HG03571 (cell line): ENCODE measurements at regions not wholly inside any gene's neighbourhood (a gene's known extent, or its start where the extent isn't known, plus 50 kb on each side); places are given as distances from the start of the nearest gene placed in this dataset.

Experiments
- ATAC-seq: cut with Tn5 transposase; IDR thresholded peaks from one replicate; pipeline ENCODE4 v1.9.1; 2021; ENCODE audit not compliant: unreplicated experiment

DNA sequence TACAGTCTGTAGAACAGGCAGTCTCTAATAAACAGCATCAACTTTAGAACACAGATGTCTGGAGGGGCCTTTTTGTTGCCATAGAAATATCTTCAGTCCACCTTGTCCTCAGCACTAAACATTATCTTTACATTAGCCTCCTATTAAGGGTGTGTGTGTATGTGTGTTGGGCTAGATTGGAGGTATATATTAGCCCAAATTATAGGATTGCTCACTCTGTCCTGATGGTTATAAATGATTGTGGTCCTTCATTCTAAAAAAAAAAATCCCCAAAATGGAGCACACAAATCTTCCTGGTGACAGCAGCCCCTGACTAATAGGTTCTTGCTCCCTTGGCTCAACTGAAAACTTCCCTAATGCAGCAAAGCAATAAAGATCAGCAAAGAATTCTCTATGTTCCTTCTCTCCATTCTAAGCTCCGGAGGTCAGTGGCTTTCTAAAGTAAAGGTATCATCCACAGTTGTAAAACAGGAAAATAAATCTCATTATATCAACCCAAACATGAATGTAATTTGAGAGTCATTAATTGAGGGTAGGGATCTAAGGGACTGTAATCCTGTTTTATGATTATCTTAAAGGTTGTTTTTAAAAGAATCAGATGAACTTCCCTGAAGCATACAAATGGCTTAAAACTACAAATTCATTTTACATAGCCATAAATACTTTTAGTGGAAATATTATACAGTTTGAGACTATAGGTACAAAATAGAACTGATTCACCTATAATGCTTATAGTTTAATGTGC, 232.7 kb downstream of the KLF12 start:
- no peak for ATAC-seq

DNA sequence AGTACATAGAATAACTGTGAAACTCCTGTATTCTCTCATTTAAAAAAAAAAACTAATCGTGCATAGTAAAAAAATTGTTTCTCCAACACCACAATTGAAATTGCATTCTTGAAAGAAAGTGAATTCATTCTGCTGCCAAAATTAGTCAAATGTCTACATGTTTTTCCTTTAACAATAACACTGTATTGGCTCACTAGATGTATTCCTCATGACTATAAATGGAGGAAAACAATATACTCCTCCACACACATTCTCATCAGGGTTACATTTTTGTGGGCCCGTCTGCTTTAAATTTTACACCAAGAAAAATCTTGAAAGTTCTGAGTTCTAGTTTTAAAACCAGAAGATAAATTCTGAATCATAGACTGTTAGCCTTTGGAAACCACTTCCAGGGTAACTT, 233.6 kb downstream of the KLF12 start:
- no peak for ATAC-seq

DNA sequence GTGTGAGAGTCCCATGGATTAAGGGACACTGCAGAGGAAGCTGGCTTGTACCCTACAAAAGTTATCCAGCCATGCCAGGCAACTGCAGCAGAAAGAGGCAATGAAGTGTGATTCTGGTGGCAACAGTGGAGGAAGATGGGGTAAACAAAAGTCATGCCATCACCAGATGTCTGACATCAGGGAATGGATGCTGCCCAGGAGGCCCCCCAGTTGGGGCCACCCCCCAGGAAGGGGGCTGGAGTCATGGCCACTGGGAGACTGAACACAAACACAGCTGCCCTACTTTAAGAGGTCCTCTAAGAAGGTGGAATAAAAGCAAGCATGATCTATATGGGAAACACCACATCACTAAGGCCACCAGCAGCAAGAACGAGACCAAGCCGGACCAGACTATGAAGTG, 235.3 kb downstream of the KLF12 start:
- no peak for ATAC-seq

DNA sequence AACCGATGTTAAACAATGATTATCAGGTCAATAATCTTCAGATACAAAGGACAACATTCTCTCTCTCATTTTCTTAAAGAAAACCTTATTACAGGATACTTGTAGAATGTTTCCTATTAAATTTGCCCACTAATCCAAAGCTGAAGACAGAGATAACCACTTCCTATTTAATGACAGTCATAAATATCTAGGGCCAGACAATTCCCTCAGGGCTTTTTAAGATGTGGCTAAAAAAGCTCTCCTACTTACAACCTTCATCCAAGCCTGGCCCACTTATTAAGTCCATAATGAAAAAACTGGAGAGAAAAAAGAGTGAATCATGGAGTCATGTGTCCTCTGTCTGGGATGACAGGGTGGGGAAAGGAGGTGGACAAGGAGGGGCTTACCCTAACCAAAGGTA, 235.9 kb downstream of the KLF12 start:
- no peak for ATAC-seq

DNA sequence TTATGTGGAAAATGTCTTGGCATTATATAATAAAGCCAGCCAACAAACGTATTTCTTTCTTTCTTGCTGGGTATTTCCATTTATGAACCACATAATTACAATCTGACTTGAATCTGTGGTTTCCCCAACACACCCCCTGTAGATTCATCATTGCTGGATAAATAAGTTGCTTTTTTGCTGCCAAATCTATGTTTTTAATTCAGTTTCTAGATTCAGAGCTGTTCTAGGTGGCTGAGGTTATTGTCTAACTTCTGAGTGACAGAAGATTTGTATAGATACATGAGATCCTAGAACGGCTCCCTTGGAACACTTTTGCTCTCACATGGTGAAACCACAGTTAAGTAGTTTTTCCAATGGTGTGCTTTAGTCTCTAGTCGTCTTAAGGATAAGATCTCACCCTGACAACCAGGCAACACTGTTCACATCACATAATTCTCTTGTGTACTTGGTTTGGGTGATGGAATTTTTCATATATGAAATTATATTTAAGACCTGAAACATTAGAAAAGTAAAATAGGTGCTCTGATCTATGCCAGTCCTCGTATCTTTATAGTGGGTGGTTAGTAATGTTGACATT, 239.1 kb downstream of the KLF12 start:
- ATAC-seq: no peak

- ATAC-seq: no peak
Observed at GRCh38 chr13:73893833-73894232, 240.4 kb downstream of the KLF12 start.

GRCh38 chr13:73891805-73892204, 242.4 kb downstream of the KLF12 start:
- ATAC-seq: no peak

- ATAC-seq: no peak
Observed at GRCh38 chr13:73883162-73883561, 251.0 kb downstream of the KLF12 start.

DNA sequence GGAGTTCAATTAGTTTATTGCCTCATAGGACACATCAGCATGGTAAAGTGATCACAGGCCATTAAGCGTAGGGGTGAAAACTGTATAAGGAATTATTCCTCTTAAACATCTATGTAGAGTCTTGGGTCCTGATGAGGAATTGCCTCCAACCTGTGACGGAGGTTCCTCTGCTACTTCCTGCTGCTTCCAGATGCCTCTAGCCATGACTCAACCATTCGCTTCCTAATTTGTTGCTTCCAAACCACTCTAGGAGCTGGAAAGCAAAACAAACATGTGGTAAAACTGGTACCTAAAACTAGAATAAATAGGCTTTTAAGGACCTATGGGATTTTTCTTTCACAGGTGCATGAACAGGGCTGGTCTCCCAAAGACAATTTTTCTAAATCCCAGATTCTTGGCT, 253.8 kb downstream of the KLF12 start:
- ATAC-seq: no peak

GRCh38 chr13:73879346-73880015, 254.7 kb downstream of the KLF12 start:
- ATAC-seq: no peak

GRCh38 chr13:73877399-73877798, 256.8 kb downstream of the KLF12 start:
- no peak for ATAC-seq

- ATAC-seq: no peak
Observed at GRCh38 chr13:73876323-73876722, 257.9 kb downstream of the KLF12 start.

DNA sequence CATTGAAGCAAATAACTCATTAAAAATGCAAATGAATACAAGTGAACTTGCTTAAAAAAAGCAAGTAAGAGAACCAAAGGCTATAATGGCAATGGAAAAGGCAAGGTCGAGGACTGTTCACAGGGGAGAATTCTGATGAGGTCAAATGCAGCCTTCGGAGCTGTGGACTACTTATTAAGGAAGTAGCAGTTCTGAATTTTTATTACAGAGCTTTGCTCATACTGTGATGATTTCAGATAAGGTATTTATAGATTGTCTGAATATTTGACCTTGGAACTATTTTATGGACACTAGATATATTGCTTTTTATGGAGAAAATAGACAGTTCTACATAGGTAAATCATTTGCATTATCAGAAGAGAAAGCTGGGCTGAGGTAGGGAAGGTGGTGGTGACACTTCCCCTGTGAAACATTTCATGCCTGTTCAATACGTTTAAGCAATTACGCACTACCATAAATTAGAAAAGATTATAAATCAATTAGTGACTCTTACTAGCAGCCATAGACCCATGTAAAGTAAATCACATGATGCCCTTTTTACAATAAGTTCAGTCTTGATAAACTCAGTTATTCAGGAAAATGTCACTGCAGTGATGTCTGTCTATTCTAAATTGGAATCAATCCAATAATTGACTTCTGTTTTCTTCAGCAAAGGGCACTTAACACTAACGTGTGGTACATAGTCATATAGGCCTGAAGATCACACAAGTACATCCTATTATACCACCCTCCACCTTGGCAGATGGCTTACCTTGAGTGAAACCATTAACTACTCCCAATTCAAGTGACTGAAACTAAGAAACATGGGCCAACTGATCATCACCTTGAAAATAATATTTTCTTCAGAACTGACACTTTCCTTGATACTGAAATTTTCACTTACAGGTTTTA, 260.0 kb downstream of the KLF12 start:
- ATAC-seq: no peak

DNA sequence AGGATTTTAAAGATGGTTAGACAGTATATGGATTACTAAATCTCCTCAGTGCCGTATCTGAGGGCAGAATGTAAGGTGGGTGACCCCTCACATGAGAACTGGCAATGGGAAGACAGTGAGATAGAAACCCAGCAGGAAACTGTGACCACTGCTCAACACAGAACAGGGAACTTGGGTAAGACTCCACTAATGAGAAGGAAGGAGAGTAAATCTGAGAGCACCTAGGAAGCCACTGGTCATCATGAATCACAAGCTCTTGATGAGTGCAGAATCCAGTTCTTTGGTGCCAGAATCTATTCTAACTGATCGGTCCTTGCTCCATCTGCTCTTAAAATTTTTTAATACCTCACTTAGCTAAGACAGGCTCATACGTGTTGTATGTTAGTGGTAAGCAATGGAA, 261.8 kb downstream of the KLF12 start:
- no peak for ATAC-seq

DNA sequence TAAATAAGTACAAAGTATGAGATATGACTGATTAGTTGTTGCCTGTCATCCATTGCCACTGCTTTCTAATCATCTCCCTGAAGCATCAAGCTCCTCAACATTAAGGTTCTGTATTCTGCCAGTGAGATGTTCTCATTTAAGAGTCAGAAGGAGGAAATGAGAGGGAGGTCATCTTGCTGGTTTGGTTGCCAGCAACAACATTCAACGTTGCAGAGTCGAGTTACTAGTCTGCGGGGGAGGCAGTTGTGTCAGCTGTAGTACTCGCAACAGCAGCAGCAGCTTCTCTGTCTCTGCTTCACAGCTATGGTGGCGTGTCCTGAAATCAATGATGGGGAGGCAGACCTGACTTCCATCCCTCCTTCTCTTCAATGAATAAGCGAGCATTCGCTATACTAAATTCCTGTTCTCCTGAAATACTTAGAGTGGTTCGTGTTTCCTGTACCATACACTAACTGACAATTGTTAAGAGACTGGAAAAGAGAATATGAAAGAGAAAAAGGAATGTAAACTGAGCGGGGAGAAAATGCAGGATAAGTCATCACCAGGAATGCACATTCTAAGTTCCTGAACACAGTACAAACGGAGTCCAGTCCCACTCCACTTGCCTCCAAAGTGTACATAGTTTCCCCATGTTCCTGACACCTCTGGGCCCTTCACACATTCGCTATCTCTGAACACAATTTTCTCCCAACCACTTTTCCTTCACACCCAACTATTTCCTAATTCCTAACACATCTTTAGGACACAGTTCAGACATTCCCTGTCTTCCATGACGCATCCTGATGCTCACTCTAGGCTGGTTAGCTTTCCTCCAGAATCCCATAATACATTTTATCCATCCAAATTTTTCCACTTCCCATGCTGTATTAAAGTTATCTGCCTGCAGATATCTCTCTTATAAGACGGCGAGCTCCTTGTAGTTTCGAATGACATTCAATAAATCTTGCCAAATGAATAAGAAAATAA, 263.0 kb downstream of the KLF12 start:
- no peak for ATAC-seq

DNA sequence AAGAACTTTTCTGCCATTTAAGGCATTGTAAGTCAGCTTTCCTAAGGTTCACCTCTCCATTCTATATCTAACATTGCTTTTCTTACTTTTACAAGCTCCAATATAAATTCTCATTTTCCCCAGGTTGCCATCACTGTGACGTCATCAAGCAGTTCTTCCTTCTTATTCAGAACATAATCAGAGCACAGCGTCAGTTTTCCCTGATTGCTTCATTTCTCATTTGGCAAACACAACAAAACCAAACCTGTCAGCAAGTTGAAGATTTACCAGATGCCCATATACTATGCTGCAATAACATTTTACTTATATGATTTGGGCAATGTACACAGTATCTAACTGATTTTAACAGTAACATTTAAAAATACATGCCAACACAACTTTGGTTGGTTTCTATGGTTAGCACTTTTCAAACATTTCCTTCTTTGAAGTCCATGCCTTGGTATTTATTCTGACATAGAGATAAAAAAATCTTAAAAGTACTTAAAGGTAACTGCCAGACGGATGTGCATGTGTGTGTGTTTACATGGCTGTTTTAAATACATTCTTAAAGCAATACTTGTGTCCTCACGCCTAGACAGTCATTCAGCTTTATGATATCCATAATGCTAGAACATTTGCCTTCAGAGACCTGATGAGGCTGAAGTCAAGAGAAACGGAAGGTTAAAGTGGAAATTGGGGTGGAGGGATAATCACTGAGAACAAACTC, 264.0 kb downstream of the KLF12 start:
- ATAC-seq: no peak

GRCh38 chr13:73865027-73865426, 269.2 kb downstream of the KLF12 start:
- no peak for ATAC-seq

DNA sequence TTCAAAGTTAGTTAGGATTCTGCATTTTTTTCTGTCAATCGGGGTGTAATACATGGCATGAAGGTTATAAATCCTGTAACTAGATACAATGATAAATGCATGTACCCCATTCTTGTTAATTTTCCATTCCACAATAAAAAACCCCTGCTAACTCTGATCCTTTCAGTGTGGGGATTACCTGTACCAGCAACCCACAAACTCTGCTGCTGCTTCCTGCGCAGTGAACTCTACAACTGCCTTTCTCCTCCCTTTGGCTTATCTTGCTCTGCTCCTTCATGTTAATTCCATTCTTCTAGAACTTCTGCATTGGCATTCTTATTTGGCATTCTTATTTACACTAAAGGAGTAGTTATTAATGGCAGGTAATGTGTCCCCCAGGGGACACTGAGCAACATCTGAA, 273.1 kb downstream of the KLF12 start:
- ATAC-seq: no peak

GRCh38 chr13:73860501-73860900, 273.7 kb downstream of the KLF12 start:
- ATAC-seq: no peak

DNA sequence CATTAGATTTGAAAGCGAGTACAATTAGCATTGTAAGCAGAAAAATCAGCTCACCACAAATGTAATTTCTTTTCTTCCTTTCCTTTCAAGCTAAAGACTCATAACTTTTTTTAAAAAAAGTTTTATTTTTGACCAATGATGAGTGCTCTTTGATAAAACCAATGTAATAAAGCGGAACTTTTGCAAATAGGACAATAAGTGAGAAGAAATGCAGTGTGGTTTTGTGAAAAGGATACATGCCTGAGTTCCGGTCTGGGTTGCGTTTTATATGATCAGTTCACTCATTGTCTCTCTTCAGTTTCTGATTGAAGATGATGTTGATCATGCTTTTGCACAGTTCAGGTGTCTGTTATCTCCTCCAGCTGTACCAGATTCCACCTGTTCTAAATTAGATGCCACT, 274.4 kb downstream of the KLF12 start:
- no peak for ATAC-seq
